ENCODE measurements at regions not wholly inside any gene's neighbourhood (a gene's known extent, or its start where the extent isn't known, plus 50 kb on each side); places are given as distances from the start of the nearest gene placed in this dataset.

GRCh38 chr1:112267929-112268328 is 128.1 kb upstream of the CTTNBP2NL start:
- TF ChIP-seq CTCF (IDR thresholded peaks at IDR 0.05; ENCODE audit: poor library complexity) (no peak), EZH2 (IDR thresholded peaks at IDR 0.05; ENCODE audit: borderline replicate concordance) (no peak)

All from hepatocyte (in vitro differentiated cells).